GM10266 (cell line): ENCODE measurements at regions not wholly inside any gene's neighbourhood (a gene's known extent, or its start where the extent isn't known, plus 50 kb on each side); places are given as distances from the start of the nearest gene placed in this dataset.

ENCODE experiments used
- DNase-seq: peaks from one replicate; pipeline ENCODE4 v3.0.0; 2012; ENCODE audit errors: extremely low spot score
- CTCF ChIP-seq: IDR thresholded peaks from 2 replicates; pipeline ENCODE4 v1.5.1; 2012; ENCODE audit warnings: mild to moderate bottlenecking, low read depth; ENCODE audit not compliant: control insufficient read depth, insufficient read depth; ENCODE audit errors: missing control alignments

GRCh38 chr15:87805117-87805820 lies 451.3 kb downstream of the NTRK3 start:
- DNase-seq, result no peak
- TF ChIP-seq CTCF, result no peak

DNA sequence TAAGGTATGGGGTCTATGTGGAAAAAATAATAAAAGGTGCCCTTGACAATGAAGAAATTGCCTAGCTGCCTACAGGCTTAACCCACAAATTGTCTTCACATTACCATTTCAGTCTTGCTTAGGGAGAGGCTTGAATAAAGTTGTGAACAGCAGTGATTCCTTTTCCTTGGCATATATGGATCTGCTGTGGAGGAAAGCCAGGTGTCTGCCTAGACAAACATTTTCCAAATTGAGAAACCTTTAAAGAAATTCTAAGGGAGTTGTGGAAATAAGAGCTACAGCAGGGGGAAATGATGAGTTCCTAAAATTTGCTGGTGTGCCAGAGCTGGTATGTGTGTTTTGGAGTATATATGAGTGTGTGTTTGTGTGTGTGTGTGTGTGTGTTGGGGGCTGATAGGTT lies 452.1 kb downstream of the NTRK3 start:
- no peak for DNase-seq
- TF ChIP-seq CTCF, result no peak

DNA sequence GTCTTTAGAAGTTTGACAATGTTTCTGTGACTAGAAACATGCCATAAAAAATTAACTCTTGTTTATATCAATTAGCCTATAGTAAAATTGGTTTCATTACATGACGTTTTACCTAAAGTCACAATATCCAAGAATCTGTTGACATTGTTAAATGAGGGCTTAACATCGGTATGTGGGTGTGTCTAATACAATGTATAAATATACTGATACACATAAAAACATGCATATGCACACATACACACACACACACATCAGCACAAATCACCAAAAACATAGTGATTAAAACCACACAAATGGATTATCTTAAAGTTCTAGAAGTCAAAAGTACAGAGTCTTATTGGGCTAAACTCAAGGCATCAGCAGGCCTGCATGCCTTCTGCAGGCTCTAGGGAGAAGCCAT lies 456.7 kb downstream of the NTRK3 start:
- no peak for DNase-seq
- no peak for TF ChIP-seq CTCF

DNA sequence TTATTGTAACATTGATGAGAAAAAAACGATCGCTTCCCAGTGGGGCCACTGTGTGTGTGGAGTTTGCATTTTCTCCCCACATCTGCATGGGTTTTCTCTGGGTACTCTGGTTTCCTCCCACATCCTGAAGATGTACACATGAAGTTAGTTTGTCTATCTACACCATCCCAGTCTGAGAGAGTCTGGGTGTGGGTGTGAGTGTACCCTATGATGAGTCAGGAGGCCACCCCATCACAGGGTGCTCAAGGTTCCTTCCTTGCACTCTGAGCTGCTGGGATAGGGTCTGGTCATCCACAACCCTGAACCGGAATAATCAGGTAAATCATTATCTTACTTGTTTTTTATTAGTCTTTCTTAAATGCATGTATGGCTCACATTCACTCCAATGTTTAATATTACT lies 457.1 kb downstream of the NTRK3 start:
- TF ChIP-seq CTCF, result no peak
- DNase-seq, result no peak

DNA sequence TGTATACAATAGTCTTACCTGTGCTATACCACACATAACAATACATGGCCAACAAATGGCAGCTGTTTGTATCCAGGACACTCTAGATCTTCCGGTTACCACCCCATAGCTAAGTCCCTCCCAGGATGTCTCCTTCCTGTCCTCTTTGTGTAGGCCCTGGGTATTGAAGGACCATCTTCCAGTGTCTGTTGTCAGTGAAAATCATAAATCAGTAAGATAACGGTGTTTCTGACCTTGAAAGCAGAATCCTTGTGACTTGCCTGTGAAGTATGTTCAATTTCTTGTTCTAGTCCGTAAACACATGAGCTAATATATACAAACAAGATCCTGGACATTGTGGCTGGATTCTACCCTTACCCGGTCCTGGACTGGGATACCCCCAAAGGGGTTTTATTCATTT lies 462.8 kb downstream of the NTRK3 start:
- TF ChIP-seq CTCF, result no peak
- no peak for DNase-seq

DNA sequence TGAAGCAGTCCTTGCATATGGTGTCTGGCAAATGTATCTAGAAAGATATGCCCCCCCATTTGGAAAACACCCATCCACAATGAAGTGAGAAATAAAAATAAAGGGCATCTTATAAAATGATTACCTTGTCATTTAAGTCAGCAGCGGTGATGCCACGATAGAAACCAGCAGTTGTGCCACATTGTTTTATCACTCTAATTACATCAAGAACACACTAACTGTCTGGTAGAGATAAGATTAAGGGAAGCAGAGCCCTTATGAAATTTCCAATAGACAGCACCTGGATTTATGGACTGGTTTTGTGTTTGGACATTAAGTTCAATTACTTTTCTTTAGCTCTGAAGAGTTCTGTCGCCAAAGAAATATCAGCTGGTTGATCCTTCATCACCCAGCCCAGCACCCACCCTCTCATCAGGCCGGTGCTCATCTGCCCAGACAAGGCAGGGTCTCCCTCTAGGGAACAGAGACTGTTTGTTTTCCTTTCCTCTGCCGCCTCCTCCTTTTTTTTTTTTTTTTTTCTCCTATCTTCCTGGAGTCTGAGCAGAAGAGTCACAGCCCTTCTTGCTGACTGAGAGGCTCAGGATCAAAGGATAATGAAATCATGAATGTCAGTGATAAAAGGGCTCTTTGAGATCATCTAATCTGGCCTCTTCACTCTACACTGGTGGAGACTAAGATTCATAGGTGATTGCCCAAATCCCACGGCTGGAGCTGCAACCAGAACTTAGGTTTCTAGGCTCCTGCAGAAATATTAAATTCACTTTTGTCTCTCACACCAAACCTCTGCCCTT lies 464.1 kb downstream of the NTRK3 start:
- TF ChIP-seq CTCF, result no peak

DNA sequence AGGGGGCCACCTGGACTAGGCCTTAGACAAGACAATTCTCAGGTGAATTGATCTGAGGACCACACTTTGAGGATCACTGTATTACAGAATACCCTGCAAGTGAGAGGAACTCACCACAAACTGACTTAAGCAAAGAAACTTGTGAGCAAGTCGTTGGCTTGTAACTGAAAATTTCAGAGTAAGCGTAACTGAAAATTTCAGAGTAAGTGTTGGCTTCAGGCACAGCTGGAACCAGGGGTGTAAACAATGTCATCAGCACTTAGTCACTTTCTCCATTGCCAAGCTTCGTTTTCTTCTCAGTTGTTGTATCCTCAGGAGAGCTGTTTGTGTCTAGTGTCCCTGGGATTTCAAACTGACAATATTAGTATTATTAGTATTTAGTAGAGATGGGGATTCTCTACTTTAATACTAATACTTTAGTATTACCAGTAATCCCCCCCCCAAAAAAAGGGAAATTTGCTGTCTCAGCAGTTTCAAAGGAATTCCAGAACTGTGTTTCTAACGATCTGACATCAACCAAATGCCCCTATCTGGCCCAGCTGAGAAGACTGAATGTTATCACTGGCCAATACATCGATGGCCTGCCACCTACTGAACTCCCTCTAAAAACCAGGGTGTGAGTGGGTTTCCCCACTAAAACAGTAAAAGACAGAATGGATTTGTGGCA lies 474.4 kb downstream of the NTRK3 start:
- DNase-seq, result no peak
- no peak for TF ChIP-seq CTCF

More for the DNA sequence above, 464.1 kb downstream of the NTRK3 start:
- no peak for DNase-seq
